HCT116 (cell line): ENCODE measurements at regions not wholly inside any gene's neighbourhood (a gene's known extent, or its start where the extent isn't known, plus 50 kb on each side); places are given as distances from the start of the nearest gene placed in this dataset.

Source experiments
- ATAC-seq: fragments of 200-7000 bp; cut with Tn5 transposase; 2 replicates; pipeline ENCODE4 v1.9.1; 2020; ENCODE audit warnings: mild to moderate bottlenecking, moderate library complexity
- BruUV-seq: library from RNA; stranded (reverse); fragments of 400-500 nt; replicated peaks from 2 replicates; lab custom pipeline; 2021; lab: Mats Ljungman, UMichigan
- CTCF ChIA-PET: fragments of 300-600 bp; sonication (Branson Sonifier 250); formaldehyde crosslinking; loops from one replicate; lab custom pipeline; 2021; ENCODE audit warnings: antibody characterized with exemption; lab: Charles Lee
- POLR2A ChIA-PET: fragments of 300-600, 350-600 bp; sonication (Branson Sonifier 250); formaldehyde crosslinking; loops from one replicate; lab custom pipeline; 2021; ENCODE audit warnings: antibody characterized with exemption; lab: Charles Lee
- RAD21 ChIA-PET, 2 experiments: fragments of 300-600 bp; sonication (Branson Sonifier 250); formaldehyde crosslinking; loops; one replicate each; lab custom pipeline; 2023; ENCODE audit warnings: low total read pairs in 2 of 2; ENCODE audit not compliant: uncharacterized antibody in 2 of 2, unreplicated experiment in 2 of 2, low non-redundant PET in 1 of 2; lab: Charles Lee
- DNase-seq: peaks from one replicate; pipeline ENCODE4 v3.0.0-alpha.2; 2010; ENCODE audit warnings: low read depth, low spot score
- H2AFZ ChIP-seq: fragments of 200-600 bp; shearing (Covaris generic), sonication (generic); 2 replicates; pipeline ENCODE4 v1.6.1; 2017; ENCODE audit warnings: low read depth, mixed run types, mixed read lengths, antibody characterized with exemption, low read length; ENCODE audit not compliant: poor library complexity, severe bottlenecking
- H3K27ac ChIP-seq: 2 replicates; pipeline ENCODE4 v1.5.1; 2012; ENCODE audit warnings: low read depth, low read length
- H3K27me3 ChIP-seq: fragments of 200-600 bp; sonication (generic); 2 replicates; pipeline ENCODE4 v1.6.1; 2016; ENCODE audit warnings: mixed run types, low read length, mixed read lengths; ENCODE audit not compliant: insufficient read depth
- H3K36me3 ChIP-seq, 2 experiments: fragments of 200-500 bp in 1 of 2; fragments of 200-600 bp in 1 of 2; sonication (Bioruptor generic) in 1 of 2; sonication (generic) in 1 of 2; 2 replicates each; pipeline versions ENCODE4 v1.5.1 to v1.6.1; 2014 to 2016; ENCODE audit warnings: low read length in 2 of 2, inconsistent platforms in 1 of 2, mixed read lengths in 1 of 2, mixed run types in 1 of 2; ENCODE audit not compliant: insufficient read depth in 2 of 2, control insufficient read depth in 1 of 2
- H3K4me1 ChIP-seq, 2 experiments: fragments of 200-600 bp in 1 of 2; sonication (generic) in 1 of 2; 2 replicates each; pipeline versions ENCODE4 v1.5.1 to v1.6.1; 2012 to 2017; ENCODE audit warnings: low read length in 2 of 2, inconsistent platforms in 1 of 2, mild to moderate bottlenecking in 1 of 2, mixed read lengths in 1 of 2, mixed run types in 1 of 2, moderate library complexity in 1 of 2; ENCODE audit not compliant: insufficient read depth in 2 of 2, control insufficient read depth in 1 of 2
- H3K4me2 ChIP-seq: fragments of 200-600 bp; sonication (generic); 2 replicates; pipeline ENCODE4 v1.6.1; 2017; ENCODE audit warnings: mixed run types, low read length, mixed read lengths
- H3K4me3 ChIP-seq, 2 experiments: fragments of 200-600 bp in 1 of 2; sonication (generic) in 1 of 2; replicated peaks in 1 of 2; 2 replicates each; pipeline ENCODE4 v1.5.1; 2011 to 2016; ENCODE audit warnings: low read length in 2 of 2, control low read depth in 1 of 2, low read depth in 1 of 2, mild to moderate bottlenecking in 1 of 2, mixed read lengths in 1 of 2, mixed run types in 1 of 2
- H3K79me2 ChIP-seq: fragments of 200-600 bp; sonication (generic); 2 replicates; pipeline ENCODE4 v1.6.1; 2017; ENCODE audit warnings: mild to moderate bottlenecking, mixed run types, low read length, moderate library complexity, mixed read lengths; ENCODE audit not compliant: insufficient read depth
- H3K9ac ChIP-seq: fragments of 200-600 bp; sonication (generic); 2 replicates; pipeline ENCODE4 v1.6.1; 2016; ENCODE audit warnings: low read length, mixed read lengths
- H3K9me2 ChIP-seq: fragments of 200-600 bp; sonication (generic), shearing (Covaris generic); 2 replicates; pipeline ENCODE4 v1.6.1; 2017; ENCODE audit warnings: mixed run types, mild to moderate bottlenecking, moderate library complexity; ENCODE audit not compliant: insufficient read depth
- H3K9me3 ChIP-seq, 2 experiments: fragments of 200-500 bp in 1 of 2; fragments of 200-600 bp in 1 of 2; sonication (Bioruptor generic) in 1 of 2; sonication (generic) in 1 of 2; 2 replicates each; pipeline ENCODE4 v1.6.1; 2014 to 2017; ENCODE audit warnings: low read length in 2 of 2, mixed read lengths in 2 of 2, inconsistent platforms in 1 of 2, low read depth in 1 of 2, mild to moderate bottlenecking in 1 of 2, mixed run types in 1 of 2, moderate library complexity in 1 of 2; ENCODE audit not compliant: control insufficient read depth in 1 of 2, insufficient read depth in 1 of 2
- H4K20me1 ChIP-seq: fragments of 200-600 bp; sonication (generic), shearing (Covaris generic); 2 replicates; pipeline ENCODE4 v1.6.1; 2017; ENCODE audit warnings: mixed run types, mild to moderate bottlenecking, moderate library complexity; ENCODE audit not compliant: insufficient read depth
- CEBPB ChIP-seq: IDR thresholded peaks from 2 replicates; pipeline ENCODE4 v1.6.1; 2012; ENCODE audit warnings: low read depth
- EGR1 ChIP-seq: IDR thresholded peaks from 2 replicates; pipeline ENCODE4 v1.6.1; 2012; ENCODE audit warnings: low read depth
- RAD21 ChIP-seq: IDR thresholded peaks from 2 replicates; pipeline ENCODE4 v1.6.1; 2012; ENCODE audit warnings: low read depth, mild to moderate bottlenecking
- SRF ChIP-seq: IDR thresholded peaks from 2 replicates; pipeline ENCODE4 v1.6.1; 2012; ENCODE audit warnings: low read depth
- TCF7L2 ChIP-seq: IDR thresholded peaks from 2 replicates; pipeline ENCODE4 v1.7.0; 2011; ENCODE audit warnings: borderline replicate concordance, inconsistent platforms; ENCODE audit not compliant: insufficient read depth, insufficient read length; ENCODE audit errors: extremely low read depth
- YY1 ChIP-seq: IDR thresholded peaks from 2 replicates; pipeline ENCODE4 v1.6.1; 2011; ENCODE audit warnings: low read length, low read depth, moderate library complexity, mild to moderate bottlenecking; ENCODE audit not compliant: insufficient replicate concordance; ENCODE audit errors: extremely low read depth
- intact Hi-C: fragments of 100-400 bp; cut with micrococcal nuclease; formaldehyde crosslinking; loops from 2 replicates; pipeline ENCODE4 v1.10.0; 2022
- TF ChIP-seq, protein P1 (sequence below), 3 experiments: fragments of 200-600 bp in 1 of 3; sonication (generic) in 1 of 3; IDR thresholded peaks in 2 of 3; conservative IDR thresholded peaks in 1 of 3; 2 replicates each; pipeline ENCODE4 v1.5.1; 2012 to 2017; ENCODE audit warnings: low read depth in 2 of 3, low read length in 2 of 3, antibody characterized with exemption in 1 of 3, borderline replicate concordance in 1 of 3, control low read depth in 1 of 3, mild to moderate bottlenecking in 1 of 3, mixed read lengths in 1 of 3, mixed run types in 1 of 3, moderate library complexity in 1 of 3; ENCODE audit not compliant: insufficient read depth in 1 of 3

DNA sequence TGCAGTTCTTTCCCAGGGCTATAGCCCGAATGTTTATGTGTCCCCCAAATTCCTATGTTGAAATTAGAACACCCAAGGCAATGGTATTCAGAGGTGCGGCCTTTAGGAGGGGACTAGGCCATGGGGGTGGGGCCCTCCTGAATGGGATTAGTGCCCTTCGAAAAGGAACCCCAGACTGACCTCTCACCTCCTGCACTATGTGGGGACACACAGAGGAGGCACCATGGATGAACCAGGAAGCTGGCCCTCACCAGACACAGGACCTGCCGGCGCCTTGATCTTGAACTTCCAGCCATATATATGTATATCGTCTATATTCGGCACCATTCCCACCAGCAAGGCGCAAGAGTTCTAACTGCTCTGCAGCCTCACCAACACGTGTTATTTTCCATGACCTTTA is 101.5 kb upstream of the BHLHE23 start (continued):
- TF ChIP-seq TCF7L2 (no peak), YY1 (no peak), RAD21 (no peak), EGR1 (no peak)

DNA sequence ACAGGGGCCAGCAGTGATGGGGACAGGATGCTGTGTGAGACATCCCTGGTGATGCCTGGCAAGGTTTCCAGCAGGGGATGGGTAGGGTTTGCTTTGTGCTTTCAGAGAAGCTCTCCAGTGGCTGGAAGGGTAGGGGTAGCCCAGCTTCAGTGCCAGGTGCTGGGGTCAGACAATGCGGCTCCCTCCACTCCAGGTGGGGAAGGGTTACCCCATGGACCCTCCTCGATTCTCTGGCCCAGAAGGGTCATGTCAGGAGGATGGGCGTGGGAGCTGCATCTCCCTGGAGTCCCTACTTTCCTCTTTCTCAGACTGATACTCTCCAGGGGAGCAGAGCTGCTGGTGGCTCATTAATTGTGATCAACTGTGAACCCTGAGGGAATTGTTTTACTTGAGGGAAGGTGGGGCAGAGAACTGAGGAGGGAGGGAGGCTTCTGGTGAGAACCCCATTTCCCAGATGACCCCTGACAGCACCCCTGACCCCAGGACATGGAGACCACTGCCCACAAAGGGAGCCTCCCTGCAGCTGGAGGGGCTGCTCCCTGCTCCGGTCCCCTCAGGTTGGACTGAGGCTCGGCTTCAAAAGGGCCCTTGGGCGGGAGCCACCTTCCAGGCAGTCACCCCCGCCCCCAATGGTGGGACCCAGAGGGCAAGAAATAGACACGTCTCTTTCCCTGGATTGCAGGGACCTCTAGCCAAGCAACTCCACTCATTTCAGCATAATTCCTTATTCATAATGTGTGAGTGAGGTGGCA is 100.9 kb upstream of the BHLHE23 start:
- RAD21 ChIA-PET = no interaction called here
- Histone ChIP-seq H3K27ac (no peak overlapping the region), H3K9me3 (peaks cover 5 to 13% of the 10 kb centered on the region in 2 experiments; a peak in 1 of 4 replicates), H3K9me2 (no peaks in the 10 kb centered on the region), H3K79me2 (no peaks in the 10 kb centered on the region), H3K36me3 (no peaks in the 10 kb centered on the region), H3K4me2 (no peak overlapping the region), H3K4me1 (peaks cover 0 to 5% of the 10 kb centered on the region in 2 experiments; a peak in 2 of 4 replicates), H3K9ac (no peak overlapping the region), H4K20me1 (no peaks in the 10 kb centered on the region), H3K4me3 (no peak overlapping the region), H3K27me3 (no peaks in the 10 kb centered on the region), H2AFZ (no peak overlapping the region)
- no peak for DNase-seq
- POLR2A ChIA-PET = no interaction called here
- CTCF ChIA-PET = no interaction called here
- no peak for TF ChIP-seq SRF
- no peak for ATAC-seq
- BruUV-seq = no TSS peak
- intact Hi-C loops = no loop called here

DNA sequence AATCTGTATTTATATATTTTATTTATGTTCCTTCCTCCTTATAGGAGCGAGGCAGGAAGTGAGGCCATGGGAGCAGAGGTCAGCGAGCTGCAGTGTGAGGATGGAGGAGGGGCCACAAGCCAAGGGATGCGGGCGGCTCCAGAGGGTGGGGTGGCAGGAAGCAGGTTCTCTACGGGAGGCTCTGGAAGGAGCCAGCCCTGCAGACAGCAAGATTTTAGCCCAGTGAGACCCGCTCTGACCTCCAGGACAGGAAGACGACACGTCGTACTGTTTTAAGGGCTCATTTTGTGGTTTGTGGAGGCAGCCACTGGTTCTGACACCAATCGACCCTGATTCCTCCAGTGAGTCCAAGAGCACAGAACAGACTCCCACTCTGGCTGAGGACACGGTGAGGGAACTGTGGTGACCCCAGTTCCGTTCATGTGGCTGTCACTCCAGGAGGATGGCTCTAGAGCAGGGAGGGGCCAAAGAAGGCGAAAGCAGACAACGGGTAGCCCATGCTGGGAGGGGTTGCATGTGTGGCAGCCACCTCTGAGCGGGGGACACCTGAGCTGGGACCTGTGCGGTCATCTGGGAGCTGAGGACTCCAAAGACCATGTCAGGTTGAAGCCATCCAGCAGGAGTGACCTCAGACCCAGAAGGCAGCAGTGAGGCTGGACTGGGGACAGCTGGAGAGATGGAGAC is 100.1 kb upstream of the BHLHE23 start:
- no TSS peak for BruUV-seq
- Histone ChIP-seq H3K27me3 (peaks cover 2% of the 10 kb centered on the region; the same call in 1 of the 2 replicates), H3K9ac (no peak overlapping the region), H3K9me2 (no peaks in the 10 kb centered on the region), H3K36me3 (no peaks in the 10 kb centered on the region), H3K9me3 (peaks cover 2 to 12% of the 10 kb centered on the region in 2 experiments; a peak in 1 of 4 replicates), H4K20me1 (no peaks in the 10 kb centered on the region), H3K4me1 (peaks cover 0 to 11% of the 10 kb centered on the region in 2 experiments; a peak in 2 of 4 replicates), H3K4me3 (no peak overlapping the region), H2AFZ (no peak overlapping the region), H3K27ac (no peak overlapping the region), H3K4me2 (no peak overlapping the region), H3K79me2 (no peaks in the 10 kb centered on the region)
- CTCF ChIA-PET = no interaction called here
- intact Hi-C loops = no loop called here
- RAD21 ChIA-PET = no interaction called here
- DNase-seq (no peak), ATAC-seq (no peak)
- POLR2A ChIA-PET = no interaction called here
- TF ChIP-seq EGR1 (no peak), CEBPB (no peak), TCF7L2 (no peak), SRF (no peak)
- TF ChIP-seq, protein P1, sequence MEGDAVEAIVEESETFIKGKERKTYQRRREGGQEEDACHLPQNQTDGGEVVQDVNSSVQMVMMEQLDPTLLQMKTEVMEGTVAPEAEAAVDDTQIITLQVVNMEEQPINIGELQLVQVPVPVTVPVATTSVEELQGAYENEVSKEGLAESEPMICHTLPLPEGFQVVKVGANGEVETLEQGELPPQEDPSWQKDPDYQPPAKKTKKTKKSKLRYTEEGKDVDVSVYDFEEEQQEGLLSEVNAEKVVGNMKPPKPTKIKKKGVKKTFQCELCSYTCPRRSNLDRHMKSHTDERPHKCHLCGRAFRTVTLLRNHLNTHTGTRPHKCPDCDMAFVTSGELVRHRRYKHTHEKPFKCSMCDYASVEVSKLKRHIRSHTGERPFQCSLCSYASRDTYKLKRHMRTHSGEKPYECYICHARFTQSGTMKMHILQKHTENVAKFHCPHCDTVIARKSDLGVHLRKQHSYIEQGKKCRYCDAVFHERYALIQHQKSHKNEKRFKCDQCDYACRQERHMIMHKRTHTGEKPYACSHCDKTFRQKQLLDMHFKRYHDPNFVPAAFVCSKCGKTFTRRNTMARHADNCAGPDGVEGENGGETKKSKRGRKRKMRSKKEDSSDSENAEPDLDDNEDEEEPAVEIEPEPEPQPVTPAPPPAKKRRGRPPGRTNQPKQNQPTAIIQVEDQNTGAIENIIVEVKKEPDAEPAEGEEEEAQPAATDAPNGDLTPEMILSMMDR (IDR thresholded peaks at IDR 0.05 in 2 of 3, conservative IDR thresholded peaks at IDR 0.05 in 1 of 3; ENCODE audit: borderline replicate concordance in 1 of 3, insufficient read depth in 1 of 3, low read depth in 2 of 3, low read length in 2 of 3) = no peak
